ENCODE measurements at regions not wholly inside any gene's neighbourhood (a gene's known extent, or its start where the extent isn't known, plus 50 kb on each side); places are given as distances from the start of the nearest gene placed in this dataset.

DNA sequence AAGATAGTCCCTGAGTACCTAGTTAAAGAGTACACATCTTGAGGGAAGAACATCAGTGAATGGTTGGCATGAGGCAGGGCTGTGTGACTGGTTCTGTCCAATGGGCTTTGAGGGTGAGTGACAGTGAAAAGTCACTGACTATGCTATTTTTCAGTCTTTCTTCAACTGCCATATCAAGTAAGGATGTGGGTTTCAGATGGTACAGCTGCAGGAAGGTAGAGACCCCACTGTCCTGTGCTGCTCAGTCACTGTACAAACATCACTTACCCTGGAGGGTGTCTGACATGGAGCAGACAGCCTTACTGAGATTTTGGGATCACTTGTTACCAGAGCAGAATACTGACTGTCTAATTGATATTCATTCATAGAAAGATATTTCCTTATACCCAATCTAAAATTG is 115.3 kb upstream of the ASCC3 start:
- no peaks in the 10 kb centered on the region for H3K27me3 ChIP-seq (ENCODE audit: insufficient read depth, low read length)
- H3K9me3 ChIP-seq (ENCODE audit: control insufficient read depth in 1 of 2, low read length in 2 of 2): no peaks in the 10 kb centered on the region
- ChIA-PET POLR2A (ENCODE audit: partially characterized antibody) (no interaction called here), CTCF (ENCODE audit: partially characterized antibody) (no interaction called here)
- Mint-ChIP-seq H3K27ac (no peak overlapping the region), H3K36me3 (no peaks in the 10 kb centered on the region), H3K4me1 (no peaks in the 10 kb centered on the region), H3K4me3 (no peak overlapping the region), H3K9me3 (peaks cover 0 to 4% (median 0%) of the 10 kb centered on the region in 8 donors), H3K27me3 (peaks cover 0 to 1% of the 10 kb centered on the region in 2 donors)
- H3K4me1 ChIP-seq (ENCODE audit: insufficient read depth, low read length): no peaks in the 10 kb centered on the region
- no peak overlapping the region for H3K27ac ChIP-seq (ENCODE audit: low read depth, low read length)
- no peak for DNase-seq
- intact Hi-C loops (cut with micrococcal nuclease): no loop called here
- H3K4me3 ChIP-seq (ENCODE audit: low read length in 2 of 2): no peak overlapping the region
- no peaks in the 10 kb centered on the region for H3K36me3 ChIP-seq (ENCODE audit: insufficient read depth, low read length)

DNA sequence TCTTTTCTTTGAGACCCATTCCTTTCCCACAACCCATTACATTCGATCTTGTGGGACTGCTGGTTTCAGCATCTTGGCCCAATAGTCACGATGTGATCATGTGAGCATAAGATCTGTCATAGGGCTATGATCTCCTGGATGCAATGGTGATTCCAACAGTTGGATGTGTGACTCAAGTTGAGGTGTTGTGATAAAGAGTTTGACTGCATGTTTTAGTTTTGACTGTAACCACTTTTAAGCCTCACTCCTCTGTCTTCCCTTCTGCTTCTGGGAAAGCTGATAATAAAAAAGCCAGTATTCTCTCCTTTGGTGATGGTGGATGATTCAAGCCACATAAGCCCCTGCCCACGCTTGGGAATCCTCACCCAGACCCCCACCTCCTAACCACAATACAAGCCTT is 117.0 kb upstream of the ASCC3 start:
- Histone ChIP-seq H3K27me3 (ENCODE audit: insufficient read depth, low read length) (no peaks in the 10 kb centered on the region), H3K27ac (ENCODE audit: low read depth, low read length) (no peak overlapping the region), H3K36me3 (ENCODE audit: insufficient read depth, low read length) (no peaks in the 10 kb centered on the region), H3K9me3 (ENCODE audit: control insufficient read depth in 1 of 2, low read length in 2 of 2) (no peaks in the 10 kb centered on the region), H3K4me1 (ENCODE audit: insufficient read depth, low read length) (no peaks in the 10 kb centered on the region), H3K4me3 (ENCODE audit: low read length in 2 of 2) (no peak overlapping the region)
- intact Hi-C loops (cut with micrococcal nuclease): no loop called here
- H3K4me3 Mint-ChIP-seq: no peak overlapping the region
- no peaks in the 10 kb centered on the region for H3K4me1 Mint-ChIP-seq
- ChIA-PET POLR2A (ENCODE audit: partially characterized antibody) (no interaction called here), CTCF (ENCODE audit: partially characterized antibody) (no interaction called here)
- H3K27ac Mint-ChIP-seq: no peak overlapping the region
- no peak for DNase-seq
- peaks cover 2 to 6% of the 10 kb centered on the region in 2 donors for H3K27me3 Mint-ChIP-seq
- no peaks in the 10 kb centered on the region for H3K36me3 Mint-ChIP-seq
- H3K9me3 Mint-ChIP-seq: peaks cover 0 to 8% (median 0%) of the 10 kb centered on the region in 8 donors

DNA sequence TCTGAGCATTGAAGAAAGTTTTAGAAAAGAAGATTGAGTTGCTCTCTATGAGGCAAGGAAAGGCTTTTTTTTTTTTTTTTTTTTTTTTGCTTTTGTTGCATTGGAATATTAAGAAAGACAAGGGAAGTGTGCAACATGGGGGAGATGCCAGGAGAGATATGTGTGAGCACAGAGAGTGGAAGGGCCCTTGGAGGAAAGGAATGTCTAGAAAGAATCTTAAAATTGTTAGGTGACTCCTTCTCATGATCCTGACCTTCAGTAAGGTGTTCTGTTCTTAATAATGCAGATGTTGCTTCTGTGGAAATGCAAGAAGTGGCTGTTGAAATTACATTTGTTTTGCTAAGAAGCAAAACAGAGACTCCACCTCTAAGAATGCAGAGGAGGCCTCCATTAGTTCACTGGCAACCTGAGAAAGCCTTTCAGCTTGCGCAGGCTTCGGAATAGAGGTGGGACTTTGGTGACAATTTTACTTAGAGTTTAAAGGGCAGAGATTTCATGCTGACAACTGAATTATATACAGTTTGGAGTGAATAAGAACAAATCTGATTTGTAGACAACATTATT is 118.0 kb upstream of the ASCC3 start:
- peaks cover 0 to 10% (median 0%) of the 10 kb centered on the region in 8 donors for H3K9me3 Mint-ChIP-seq
- no peaks in the 10 kb centered on the region for H3K36me3 Mint-ChIP-seq
- H3K4me1 Mint-ChIP-seq: no peaks in the 10 kb centered on the region
- CTCF ChIA-PET (ENCODE audit: partially characterized antibody): no interaction called here
- Histone ChIP-seq H3K36me3 (ENCODE audit: insufficient read depth, low read length) (no peaks in the 10 kb centered on the region), H3K27me3 (ENCODE audit: insufficient read depth, low read length) (no peaks in the 10 kb centered on the region), H3K4me1 (ENCODE audit: insufficient read depth, low read length) (no peaks in the 10 kb centered on the region), H3K27ac (ENCODE audit: low read depth, low read length) (no peak overlapping the region), H3K4me3 (ENCODE audit: low read length in 2 of 2) (no peak overlapping the region), H3K9me3 (ENCODE audit: control insufficient read depth in 1 of 2, low read length in 2 of 2) (no peaks in the 10 kb centered on the region)
- H3K4me3 Mint-ChIP-seq: no peak overlapping the region
- H3K27me3 Mint-ChIP-seq: peaks cover 2 to 6% of the 10 kb centered on the region in 2 donors
- intact Hi-C loops (cut with micrococcal nuclease): no loop called here
- POLR2A ChIA-PET (ENCODE audit: partially characterized antibody): no interaction called here
- H3K27ac Mint-ChIP-seq: no peak overlapping the region
- no peak for DNase-seq

DNA sequence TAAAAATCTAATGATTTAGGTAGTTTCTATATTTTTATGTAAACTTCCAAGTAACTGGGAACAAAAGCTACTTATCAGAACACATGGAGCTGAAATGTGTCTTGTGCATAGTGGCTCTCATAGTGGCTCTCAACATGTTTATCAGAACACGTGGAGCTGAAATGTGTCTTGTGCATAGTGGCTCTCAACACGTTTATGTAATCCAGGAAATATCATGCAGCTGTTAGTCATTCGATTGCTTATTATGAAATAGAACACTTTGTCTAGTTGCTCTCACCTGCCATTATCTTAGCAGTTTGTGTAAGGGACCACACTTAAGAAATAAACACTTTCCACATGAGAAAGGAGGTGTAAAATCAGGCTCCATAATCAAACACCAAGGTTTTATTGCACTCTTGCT is 119.2 kb upstream of the ASCC3 start:
- Mint-ChIP-seq H3K9me3 (peaks cover 0 to 10% (median 0%) of the 10 kb centered on the region in 8 donors), H3K27me3 (peaks cover 2 to 6% of the 10 kb centered on the region in 2 donors), H3K27ac (no peak overlapping the region), H3K36me3 (no peaks in the 10 kb centered on the region), H3K4me3 (no peak overlapping the region), H3K4me1 (no peaks in the 10 kb centered on the region)
- Histone ChIP-seq H3K27ac (ENCODE audit: low read depth, low read length) (no peak overlapping the region), H3K4me3 (ENCODE audit: low read length in 2 of 2) (no peak overlapping the region), H3K27me3 (ENCODE audit: insufficient read depth, low read length) (no peaks in the 10 kb centered on the region), H3K4me1 (ENCODE audit: insufficient read depth, low read length) (no peaks in the 10 kb centered on the region), H3K9me3 (ENCODE audit: control insufficient read depth in 1 of 2, low read length in 2 of 2) (no peaks in the 10 kb centered on the region), H3K36me3 (ENCODE audit: insufficient read depth, low read length) (no peaks in the 10 kb centered on the region)
- intact Hi-C loops (cut with micrococcal nuclease): no loop called here
- no peak for DNase-seq
- POLR2A ChIA-PET (ENCODE audit: partially characterized antibody): no interaction called here
- CTCF ChIA-PET (ENCODE audit: partially characterized antibody): no interaction called here

DNA sequence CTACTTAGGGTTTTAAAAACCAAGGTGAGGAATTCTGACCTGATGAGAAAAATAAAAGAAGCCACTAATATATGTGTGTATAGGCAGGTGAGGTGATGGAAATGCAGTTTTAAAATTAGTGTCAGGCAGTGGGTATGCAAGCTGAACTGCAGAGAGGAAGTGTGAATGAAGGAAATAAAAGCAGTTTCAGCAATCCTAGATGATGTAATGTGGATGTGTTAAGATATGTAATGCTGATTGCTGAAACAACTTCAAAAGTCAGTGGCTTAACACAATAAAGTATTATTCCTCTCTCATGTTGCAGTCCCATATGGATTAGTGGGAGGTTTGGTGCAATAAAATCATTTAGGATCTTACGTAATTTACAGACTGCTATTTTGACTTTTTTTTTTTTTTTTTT is 119.9 kb upstream of the ASCC3 start:
- Mint-ChIP-seq H3K4me1 (no peaks in the 10 kb centered on the region), H3K36me3 (no peaks in the 10 kb centered on the region), H3K9me3 (peaks cover 0 to 10% (median 0%) of the 10 kb centered on the region in 8 donors), H3K4me3 (no peak overlapping the region), H3K27ac (no peak overlapping the region), H3K27me3 (peaks cover 2 to 6% of the 10 kb centered on the region in 2 donors)
- Histone ChIP-seq H3K27me3 (ENCODE audit: insufficient read depth, low read length) (no peaks in the 10 kb centered on the region), H3K4me3 (ENCODE audit: low read length in 2 of 2) (no peak overlapping the region), H3K9me3 (ENCODE audit: control insufficient read depth in 1 of 2, low read length in 2 of 2) (no peaks in the 10 kb centered on the region), H3K27ac (ENCODE audit: low read depth, low read length) (no peak overlapping the region), H3K4me1 (ENCODE audit: insufficient read depth, low read length) (no peaks in the 10 kb centered on the region), H3K36me3 (ENCODE audit: insufficient read depth, low read length) (no peaks in the 10 kb centered on the region)
- intact Hi-C loops (cut with micrococcal nuclease): no loop called here
- no peak for DNase-seq
- CTCF ChIA-PET (ENCODE audit: partially characterized antibody): no interaction called here
- POLR2A ChIA-PET (ENCODE audit: partially characterized antibody): no interaction called here

DNA sequence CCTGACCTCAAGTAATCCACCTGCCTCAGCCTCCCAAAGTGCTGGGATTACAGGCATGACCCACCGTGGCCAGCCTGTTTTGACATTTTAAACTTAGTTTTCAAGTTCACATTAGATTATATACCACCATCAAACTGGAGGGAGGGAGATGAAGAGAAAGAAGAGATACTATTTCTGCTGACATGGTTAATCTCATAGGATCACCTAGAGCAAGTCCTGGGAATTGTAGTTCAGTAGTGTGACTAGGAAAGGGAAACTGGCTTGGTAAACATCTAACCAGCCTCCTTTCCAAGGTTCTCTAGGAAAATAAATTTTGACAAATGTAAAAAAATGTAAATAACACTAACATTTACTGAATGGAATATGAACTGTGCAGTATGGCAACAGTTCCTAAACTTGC is 120.5 kb upstream of the ASCC3 start:
- H3K4me1 Mint-ChIP-seq: no peaks in the 10 kb centered on the region
- no peaks in the 10 kb centered on the region for H3K36me3 Mint-ChIP-seq
- H3K27ac ChIP-seq (ENCODE audit: low read depth, low read length): no peak overlapping the region
- H3K9me3 ChIP-seq (ENCODE audit: control insufficient read depth in 1 of 2, low read length in 2 of 2): no peaks in the 10 kb centered on the region
- peaks cover 0 to 10% (median 0%) of the 10 kb centered on the region in 8 donors for H3K9me3 Mint-ChIP-seq
- no peaks in the 10 kb centered on the region for H3K4me1 ChIP-seq (ENCODE audit: insufficient read depth, low read length)
- peaks cover 2 to 6% of the 10 kb centered on the region in 2 donors for H3K27me3 Mint-ChIP-seq
- H3K4me3 ChIP-seq (ENCODE audit: low read length in 2 of 2): no peak overlapping the region
- H3K27ac Mint-ChIP-seq: no peak overlapping the region
- H3K4me3 Mint-ChIP-seq: no peak overlapping the region
- H3K27me3 ChIP-seq (ENCODE audit: insufficient read depth, low read length): no peaks in the 10 kb centered on the region
- no peaks in the 10 kb centered on the region for H3K36me3 ChIP-seq (ENCODE audit: insufficient read depth, low read length)
- no peak for DNase-seq
- POLR2A ChIA-PET (ENCODE audit: partially characterized antibody): no interaction called here
- CTCF ChIA-PET (ENCODE audit: partially characterized antibody): no interaction called here
- intact Hi-C loops (cut with micrococcal nuclease): no loop called here

DNA sequence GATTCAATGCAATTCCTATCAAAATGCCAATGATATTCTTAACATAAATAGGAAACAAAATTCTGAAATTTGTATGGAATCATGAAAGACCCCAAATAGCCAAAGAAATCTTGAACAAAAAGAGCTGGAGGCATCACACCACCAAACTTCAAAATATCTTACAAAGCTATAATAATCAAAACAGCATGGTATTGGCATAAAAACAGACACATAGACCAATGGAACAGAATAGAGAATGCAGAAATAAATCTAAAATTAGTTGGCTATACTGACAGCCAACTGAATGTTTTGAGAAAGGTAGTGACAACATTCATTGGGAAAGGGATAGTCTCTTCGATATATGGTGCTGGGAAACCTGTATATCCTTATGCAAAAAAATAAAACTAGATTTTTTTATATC is 121.9 kb upstream of the ASCC3 start:
- H3K4me3 ChIP-seq (ENCODE audit: low read length in 2 of 2): no peak overlapping the region
- intact Hi-C loops (cut with micrococcal nuclease): no loop called here
- Mint-ChIP-seq H3K27me3 (peaks cover 2 to 6% of the 10 kb centered on the region in 2 donors), H3K9me3 (peaks cover 0 to 10% (median 0%) of the 10 kb centered on the region in 8 donors), H3K4me3 (no peak overlapping the region), H3K4me1 (no peaks in the 10 kb centered on the region), H3K27ac (peak overlapping the region in 1 of 7 donors; percentile 25), H3K36me3 (no peaks in the 10 kb centered on the region)
- H3K27me3 ChIP-seq (ENCODE audit: insufficient read depth, low read length): no peaks in the 10 kb centered on the region
- ChIA-PET POLR2A (ENCODE audit: partially characterized antibody) (no interaction called here), CTCF (ENCODE audit: partially characterized antibody) (no interaction called here)
- no peaks in the 10 kb centered on the region for H3K9me3 ChIP-seq (ENCODE audit: control insufficient read depth in 1 of 2, low read length in 2 of 2)
- H3K4me1 ChIP-seq (ENCODE audit: insufficient read depth, low read length): no peaks in the 10 kb centered on the region
- H3K36me3 ChIP-seq (ENCODE audit: insufficient read depth, low read length): no peaks in the 10 kb centered on the region
- no peak overlapping the region for H3K27ac ChIP-seq (ENCODE audit: low read depth, low read length)
- DNase-seq: no peak

DNA sequence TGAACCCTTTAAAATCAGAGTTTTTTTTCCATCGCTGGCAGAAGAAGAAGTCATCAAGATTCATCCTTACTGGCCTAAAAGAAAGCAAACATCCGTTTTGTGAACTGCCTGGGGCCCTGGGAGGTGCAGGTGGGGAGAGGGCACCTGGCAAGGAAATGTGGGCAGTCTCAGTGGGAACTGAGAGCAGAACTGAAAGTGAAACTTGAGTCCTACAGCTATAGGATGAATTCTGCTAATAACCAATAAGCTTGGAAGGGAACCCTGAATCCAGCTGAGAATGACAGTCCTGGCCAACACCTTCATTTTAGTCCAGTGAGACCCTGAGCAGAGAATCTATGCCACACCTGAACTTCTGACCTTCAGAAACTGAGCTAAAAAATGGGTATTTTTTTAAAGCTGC is 130.1 kb upstream of the ASCC3 start:
- peak overlapping the region in 1 of 2 donors; percentile 42 for H3K4me3 ChIP-seq (ENCODE audit: low read length in 2 of 2)
- intact Hi-C loops (cut with micrococcal nuclease): loop anchor here (5.0 kb wide), 1 partner anchor 129 kb away; the partner anchor contains the start of gene ASCC3
- peak in 4 of 5 donors; percentile 26 to 34 (median 28) for DNase-seq
- peaks cover 0 to 3% (median 0%) of the 10 kb centered on the region in 8 donors for H3K9me3 Mint-ChIP-seq
- peaks cover 20% of the 10 kb centered on the region for H3K4me1 ChIP-seq (ENCODE audit: insufficient read depth, low read length)
- H3K27ac ChIP-seq (ENCODE audit: low read depth, low read length): no peak overlapping the region
- ChIA-PET POLR2A (ENCODE audit: partially characterized antibody) (interaction anchor here (0.6 kb wide), 1 partner anchor 43 kb away, joined by 3 read pairs; no protein-coding TSS in a partner anchor), CTCF (ENCODE audit: partially characterized antibody) (no interaction called here)
- peak overlapping the region; percentile 52 to 87 (median 70) for H3K4me3 Mint-ChIP-seq
- no peaks in the 10 kb centered on the region for H3K27me3 Mint-ChIP-seq
- H3K36me3 ChIP-seq (ENCODE audit: insufficient read depth, low read length): no peaks in the 10 kb centered on the region
- H3K9me3 ChIP-seq (ENCODE audit: control insufficient read depth in 1 of 2, low read length in 2 of 2): no peaks in the 10 kb centered on the region
- H3K27me3 ChIP-seq (ENCODE audit: insufficient read depth, low read length): no peaks in the 10 kb centered on the region
- no peaks in the 10 kb centered on the region for H3K36me3 Mint-ChIP-seq
- peak overlapping the region; percentile 58 to 90 (median 83) for H3K27ac Mint-ChIP-seq
- peaks cover 12 to 21% (median 17%) of the 10 kb centered on the region in 4 donors for H3K4me1 Mint-ChIP-seq

Data from CD4-positive, alpha-beta memory T cell (primary cell).